Caco-2 (cell line): ENCODE measurements at regions not wholly inside any gene's neighbourhood (a gene's known extent, or its start where the extent isn't known, plus 50 kb on each side); places are given as distances from the start of the nearest gene placed in this dataset.

Source experiments
- BruUV-seq: library from RNA; stranded (reverse); fragments of 400-500 nt; replicated peaks from 2 replicates; lab custom pipeline; 2021; lab: Mats Ljungman, UMichigan
- CTCF ChIA-PET: fragments of 300-600 bp; sonication (Branson Sonifier 250); formaldehyde crosslinking; loops from one replicate; lab custom pipeline; 2022; ENCODE audit warnings: antibody characterized with exemption; lab: Charles Lee
- POLR2A ChIA-PET: fragments of 300-600 bp; sonication (Branson Sonifier 250); formaldehyde crosslinking; loops from one replicate; lab custom pipeline; 2022; ENCODE audit warnings: antibody characterized with exemption; lab: Charles Lee
- DNase-seq, 2 experiments: peaks; one replicate each; pipeline versions ENCODE4 v3.0.0 to v3.0.0-alpha.2; 2020 to 2022
- H3K27me3 ChIP-seq: replicated peaks from 2 replicates; pipeline ENCODE4 v1.6.0; 2011; ENCODE audit warnings: low read length; ENCODE audit not compliant: control insufficient read depth, insufficient read depth
- H3K36me3 ChIP-seq: 2 replicates; pipeline ENCODE4 v1.5.1; 2011; ENCODE audit warnings: low read length; ENCODE audit not compliant: control insufficient read depth, insufficient read depth
- H3K4me1 ChIP-seq: fragments of 250-450 bp; sonication (Bioruptor Pico); 2 replicates; pipeline ENCODE4 v1.5.1; 2020; ENCODE audit warnings: mild to moderate bottlenecking
- H3K4me3 ChIP-seq: 2 replicates; pipeline ENCODE4 v1.5.1; 2011; ENCODE audit warnings: low read depth, mild to moderate bottlenecking, control low read depth, low read length
- H3K9me3 ChIP-seq: fragments of 250-450 bp; sonication (Bioruptor Pico); 2 replicates; pipeline ENCODE4 v1.5.1; 2020; ENCODE audit warnings: mild to moderate bottlenecking, moderate library complexity
- H3K27ac Mint-ChIP-seq: one replicate; pipeline ENCODE4 v1.8.0; 2022; ENCODE audit warnings: mixed read lengths; ENCODE audit not compliant: unreplicated experiment
- H3K27me3 Mint-ChIP-seq: one replicate; pipeline ENCODE4 v1.8.0; 2022; ENCODE audit warnings: mixed read lengths; ENCODE audit not compliant: insufficient read depth, unreplicated experiment
- H3K36me3 Mint-ChIP-seq: one replicate; pipeline ENCODE4 v1.8.0; 2022; ENCODE audit warnings: mild to moderate bottlenecking, mixed read lengths; ENCODE audit not compliant: insufficient read depth, unreplicated experiment
- H3K4me1 Mint-ChIP-seq: one replicate; pipeline ENCODE4 v1.8.0; 2022; ENCODE audit warnings: low read depth, mixed read lengths; ENCODE audit not compliant: unreplicated experiment
- H3K4me3 Mint-ChIP-seq: one replicate; pipeline ENCODE4 v1.8.0; 2022; ENCODE audit warnings: mild to moderate bottlenecking, moderate library complexity, mixed read lengths; ENCODE audit not compliant: unreplicated experiment
- H3K9me3 Mint-ChIP-seq: one replicate; pipeline ENCODE4 v1.8.0; 2022; ENCODE audit warnings: mixed read lengths; ENCODE audit not compliant: unreplicated experiment
- CTCF ChIP-seq, 2 experiments: fragments of 200-600 bp in 1 of 2; IDR thresholded peaks; 1 replicate in 1 of 2; 2 replicates in 1 of 2; pipeline versions ENCODE4 v1.5.1 to v1.8.0; 2011 to 2022; ENCODE audit warnings: antibody characterized with exemption in 1 of 2, control low read depth in 1 of 2, inconsistent platforms in 1 of 2, low read depth in 1 of 2, low read length in 1 of 2, mild to moderate bottlenecking in 1 of 2, moderate library complexity in 1 of 2; ENCODE audit not compliant: insufficient read depth in 1 of 2, severe bottlenecking in 1 of 2, unreplicated experiment in 1 of 2
- intact Hi-C: fragments of 100-400 bp; cut with micrococcal nuclease; formaldehyde crosslinking; loops from one replicate; pipeline ENCODE4 v1.10.0; 2022; ENCODE audit not compliant: unreplicated experiment

- no peak overlapping the region for H3K4me3 Mint-ChIP-seq
- Histone ChIP-seq H3K9me3 (no peaks in the 10 kb centered on the region), H3K36me3 (no peaks in the 10 kb centered on the region), H3K4me3 (no peak overlapping the region), H3K4me1 (no peaks in the 10 kb centered on the region), H3K27me3 (no peaks in the 10 kb centered on the region)
- ChIA-PET CTCF (no interaction called here), POLR2A (no interaction called here)
- DNase-seq, result no peak
- H3K27ac Mint-ChIP-seq, result no peak overlapping the region
- H3K27me3 Mint-ChIP-seq, result peaks cover 3% of the 10 kb centered on the region
- H3K9me3 Mint-ChIP-seq, result no peaks in the 10 kb centered on the region
- no peaks in the 10 kb centered on the region for H3K36me3 Mint-ChIP-seq
- intact Hi-C loops, result no loop called here
- H3K4me1 Mint-ChIP-seq, result no peaks in the 10 kb centered on the region
- no peak for TF ChIP-seq CTCF (IDR thresholded peaks at IDR 0.05; ENCODE audit: insufficient read depth in 1 of 2, low read depth in 1 of 2, low read length in 1 of 2, severe bottlenecking in 1 of 2, unreplicated experiment in 1 of 2)
- no TSS peak for BruUV-seq
These were observed 106.3 kb downstream of the NUS1 start for GRCh38 chr6:117781550-117781949.

- CTCF ChIA-PET, result interaction anchor here (0.7 kb wide), 1 partner anchor 1283 kb away, joined by 3 read pairs; no protein-coding TSS in a partner anchor
These were observed 108.0 kb downstream of the NUS1 start for GRCh38 chr6:117783279-117783678.

GRCh38 chr6:117791012-117791411 lies 115.7 kb downstream of the NUS1 start:
- ChIA-PET POLR2A (no interaction called here), CTCF (no interaction called here)
- no peak for DNase-seq
- H3K9me3 ChIP-seq, result no peaks in the 10 kb centered on the region
- no peak overlapping the region for H3K4me3 ChIP-seq
- H3K4me1 Mint-ChIP-seq, result no peaks in the 10 kb centered on the region
- no TSS peak for BruUV-seq
- no peaks in the 10 kb centered on the region for H3K9me3 Mint-ChIP-seq
- no peak overlapping the region for H3K27ac Mint-ChIP-seq
- no peaks in the 10 kb centered on the region for H3K36me3 ChIP-seq
- no peaks in the 10 kb centered on the region for H3K36me3 Mint-ChIP-seq
- intact Hi-C loops, result no loop called here
- H3K4me1 ChIP-seq, result peaks cover 3% of the 10 kb centered on the region; the same call in 1 of the 2 replicates
- TF ChIP-seq CTCF (IDR thresholded peaks at IDR 0.05; ENCODE audit: insufficient read depth in 1 of 2, low read depth in 1 of 2, low read length in 1 of 2, severe bottlenecking in 1 of 2, unreplicated experiment in 1 of 2), result no peak
- H3K4me3 Mint-ChIP-seq, result no peak overlapping the region
- peaks cover 5% of the 10 kb centered on the region for H3K27me3 Mint-ChIP-seq
- no peaks in the 10 kb centered on the region for H3K27me3 ChIP-seq

More at GRCh38 chr6:117783279-117783678, 108.0 kb downstream of the NUS1 start:
- Mint-ChIP-seq H3K27ac (no peak overlapping the region), H3K9me3 (no peaks in the 10 kb centered on the region), H3K27me3 (peaks cover 3% of the 10 kb centered on the region), H3K4me3 (no peak overlapping the region), H3K4me1 (no peaks in the 10 kb centered on the region), H3K36me3 (no peaks in the 10 kb centered on the region)
- Histone ChIP-seq H3K27me3 (no peaks in the 10 kb centered on the region), H3K4me1 (no peaks in the 10 kb centered on the region), H3K36me3 (no peaks in the 10 kb centered on the region), H3K9me3 (no peaks in the 10 kb centered on the region), H3K4me3 (no peak overlapping the region)
- intact Hi-C loops, result no loop called here
- DNase-seq, result no peak
- POLR2A ChIA-PET, result no interaction called here
- BruUV-seq, result no TSS peak
- TF ChIP-seq CTCF (IDR thresholded peaks at IDR 0.05; ENCODE audit: insufficient read depth in 1 of 2, low read depth in 1 of 2, low read length in 1 of 2, severe bottlenecking in 1 of 2, unreplicated experiment in 1 of 2), result no peak
